ENCODE measurements at regions not wholly inside any gene's neighbourhood (a gene's known extent, or its start where the extent isn't known, plus 50 kb on each side); places are given as distances from the start of the nearest gene placed in this dataset.

DNA sequence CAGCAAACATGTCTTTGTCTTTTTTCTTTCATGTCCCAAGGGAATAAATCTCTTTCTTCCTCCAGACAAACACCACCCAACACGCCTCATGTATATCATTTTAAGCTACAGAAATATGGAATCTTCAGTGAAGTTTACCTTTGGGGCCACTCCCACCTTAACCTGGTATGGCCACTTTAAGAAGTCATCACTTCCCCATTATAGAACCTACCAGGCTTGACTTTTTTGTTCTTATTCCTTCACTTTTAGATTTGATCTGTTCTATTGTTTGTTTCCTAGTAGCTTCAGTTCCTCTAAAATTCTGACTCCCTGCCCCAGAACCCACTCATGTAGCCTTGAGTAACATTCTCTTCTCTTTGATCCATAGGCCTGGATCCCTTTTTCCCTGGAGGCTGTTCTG lies 226.3 kb downstream of the HLX start:
- Histone ChIP-seq H3K36me3 (ENCODE audit: low read depth, low read length) (no peaks in the 10 kb centered on the region), H3K27me3 (ENCODE audit: low read length) (no peaks in the 10 kb centered on the region), H3K27ac (ENCODE audit: low read length) (no peak overlapping the region), H3K4me1 (ENCODE audit: insufficient read depth, low read length) (peaks cover 23% of the 10 kb centered on the region), H4K20me1 (ENCODE audit: low read length) (no peaks in the 10 kb centered on the region), H3F3A (ENCODE audit: low read length, unreplicated experiment) (peaks cover 9% of the 10 kb centered on the region), H3K9me2 (replicated peaks; ENCODE audit: low read length) (no peaks in the 10 kb centered on the region), H2AFZ (ENCODE audit: low read length) (no peak overlapping the region), H3K4me2 (ENCODE audit: low read length) (no peak overlapping the region), H3K79me2 (ENCODE audit: low read length) (no peaks in the 10 kb centered on the region), H3K9me3 (ENCODE audit: low read length) (no peaks in the 10 kb centered on the region), H3K9ac (ENCODE audit: low read length) (no peak overlapping the region), H3K4me3 (ENCODE audit: low read length) (no peak overlapping the region)
- ChIA-PET CTCF (no interaction called here), POLR2A (ENCODE audit: unreplicated experiment) (no interaction called here)
- intact Hi-C loops (cut with micrococcal nuclease): no loop called here
- TF ChIP-seq, protein P1, sequence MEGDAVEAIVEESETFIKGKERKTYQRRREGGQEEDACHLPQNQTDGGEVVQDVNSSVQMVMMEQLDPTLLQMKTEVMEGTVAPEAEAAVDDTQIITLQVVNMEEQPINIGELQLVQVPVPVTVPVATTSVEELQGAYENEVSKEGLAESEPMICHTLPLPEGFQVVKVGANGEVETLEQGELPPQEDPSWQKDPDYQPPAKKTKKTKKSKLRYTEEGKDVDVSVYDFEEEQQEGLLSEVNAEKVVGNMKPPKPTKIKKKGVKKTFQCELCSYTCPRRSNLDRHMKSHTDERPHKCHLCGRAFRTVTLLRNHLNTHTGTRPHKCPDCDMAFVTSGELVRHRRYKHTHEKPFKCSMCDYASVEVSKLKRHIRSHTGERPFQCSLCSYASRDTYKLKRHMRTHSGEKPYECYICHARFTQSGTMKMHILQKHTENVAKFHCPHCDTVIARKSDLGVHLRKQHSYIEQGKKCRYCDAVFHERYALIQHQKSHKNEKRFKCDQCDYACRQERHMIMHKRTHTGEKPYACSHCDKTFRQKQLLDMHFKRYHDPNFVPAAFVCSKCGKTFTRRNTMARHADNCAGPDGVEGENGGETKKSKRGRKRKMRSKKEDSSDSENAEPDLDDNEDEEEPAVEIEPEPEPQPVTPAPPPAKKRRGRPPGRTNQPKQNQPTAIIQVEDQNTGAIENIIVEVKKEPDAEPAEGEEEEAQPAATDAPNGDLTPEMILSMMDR (conservative IDR thresholded peaks at IDR 0.05; ENCODE audit: low read depth, low read length): no peak
- TF ChIP-seq EZH2phosphoT487 (IDR thresholded peaks at IDR 0.05; ENCODE audit: borderline replicate concordance, low read length) (no peak), EZH2 (IDR thresholded peaks at IDR 0.05; ENCODE audit: low read length, unreplicated experiment) (no peak)
- DNase-seq (no peak), ATAC-seq (no peak)
- no TSS peak for BruUV-seq (replicated peaks)

DNA sequence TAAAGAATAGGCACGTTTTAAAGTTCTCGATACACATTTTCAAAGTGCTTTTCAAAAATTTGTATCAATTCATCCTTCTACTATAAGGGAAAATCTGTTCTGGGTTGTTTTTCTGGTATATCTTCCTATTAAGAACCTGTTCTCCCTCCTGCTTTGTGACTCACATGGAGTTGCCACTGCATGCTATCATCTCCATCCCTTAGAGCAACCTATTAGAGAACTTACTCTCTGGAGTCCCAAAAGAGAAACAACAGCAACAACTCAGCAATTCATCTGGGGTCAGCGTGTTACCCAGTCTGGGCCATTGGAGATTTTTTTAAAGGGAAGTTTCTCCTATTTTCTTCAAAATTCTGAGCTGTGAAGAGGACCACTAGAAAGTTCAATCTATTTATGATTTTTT lies 227.4 kb downstream of the HLX start:
- ATAC-seq: no peak
- intact Hi-C loops (cut with micrococcal nuclease): no loop called here
- CTCF ChIA-PET: no interaction called here

DNA sequence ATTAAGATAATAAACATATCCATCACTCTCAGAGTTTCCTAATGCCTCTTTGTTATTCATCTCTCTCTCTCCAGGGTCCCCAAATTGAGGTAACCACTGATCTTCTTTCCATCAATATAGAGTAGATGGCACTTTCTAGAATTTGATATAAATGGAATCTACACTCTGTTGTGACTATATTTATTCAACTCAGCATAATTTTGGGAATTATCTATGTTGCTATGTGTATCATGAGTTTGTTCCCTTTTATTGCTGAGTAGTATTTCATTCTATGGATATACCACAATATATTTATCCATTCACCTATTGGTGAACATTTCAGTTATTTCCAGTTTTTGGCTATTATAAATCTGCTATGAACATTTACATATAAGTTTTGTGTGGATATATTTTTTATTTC lies 230.7 kb downstream of the HLX start:
- H3K9me3 ChIP-seq (ENCODE audit: low read length): no peaks in the 10 kb centered on the region
- H4K20me1 ChIP-seq (ENCODE audit: low read length): no peaks in the 10 kb centered on the region
- TF ChIP-seq, protein P1 (conservative IDR thresholded peaks at IDR 0.05; ENCODE audit: low read depth, low read length): no peak
- TF ChIP-seq EZH2phosphoT487 (IDR thresholded peaks at IDR 0.05; ENCODE audit: borderline replicate concordance, low read length) (no peak), EZH2 (IDR thresholded peaks at IDR 0.05; ENCODE audit: low read length, unreplicated experiment) (no peak)
- no peak overlapping the region for H2AFZ ChIP-seq (ENCODE audit: low read length)
- no peaks in the 10 kb centered on the region for H3F3A ChIP-seq (ENCODE audit: low read length, unreplicated experiment)
- no peaks in the 10 kb centered on the region for H3K27me3 ChIP-seq (ENCODE audit: low read length)
- no peak overlapping the region for H3K27ac ChIP-seq (ENCODE audit: low read length)
- no peak overlapping the region for H3K4me2 ChIP-seq (ENCODE audit: low read length)
- intact Hi-C loops (cut with micrococcal nuclease): no loop called here
- H3K9me2 ChIP-seq (replicated peaks; ENCODE audit: low read length): no peaks in the 10 kb centered on the region
- no peak for ATAC-seq
- H3K9ac ChIP-seq (ENCODE audit: low read length): no peak overlapping the region
- H3K4me3 ChIP-seq (ENCODE audit: low read length): no peak overlapping the region
- DNase-seq: no peak
- ChIA-PET POLR2A (ENCODE audit: unreplicated experiment) (no interaction called here), CTCF (no interaction called here)
- no peaks in the 10 kb centered on the region for H3K36me3 ChIP-seq (ENCODE audit: low read depth, low read length)
- no peaks in the 10 kb centered on the region for H3K4me1 ChIP-seq (ENCODE audit: insufficient read depth, low read length)
- H3K79me2 ChIP-seq (ENCODE audit: low read length): no peaks in the 10 kb centered on the region
- BruUV-seq (replicated peaks): no TSS peak

More for the DNA sequence above, 227.4 kb downstream of the HLX start:
- Histone ChIP-seq H3K27ac (ENCODE audit: low read length) (no peak overlapping the region), H4K20me1 (ENCODE audit: low read length) (no peaks in the 10 kb centered on the region), H3K9ac (ENCODE audit: low read length) (no peak overlapping the region), H3K4me2 (ENCODE audit: low read length) (no peak overlapping the region), H3K36me3 (ENCODE audit: low read depth, low read length) (no peaks in the 10 kb centered on the region), H3K4me1 (ENCODE audit: insufficient read depth, low read length) (peaks cover 13% of the 10 kb centered on the region), H2AFZ (ENCODE audit: low read length) (no peak overlapping the region), H3K9me2 (replicated peaks; ENCODE audit: low read length) (no peaks in the 10 kb centered on the region), H3K79me2 (ENCODE audit: low read length) (no peaks in the 10 kb centered on the region), H3K4me3 (ENCODE audit: low read length) (no peak overlapping the region), H3F3A (ENCODE audit: low read length, unreplicated experiment) (peaks cover under 1% of the 10 kb centered on the region), H3K27me3 (ENCODE audit: low read length) (no peaks in the 10 kb centered on the region), H3K9me3 (ENCODE audit: low read length) (no peaks in the 10 kb centered on the region)
- no peak for DNase-seq
- no TSS peak for BruUV-seq (replicated peaks)
- POLR2A ChIA-PET (ENCODE audit: unreplicated experiment): no interaction called here
- no peak for TF ChIP-seq EZH2 (IDR thresholded peaks at IDR 0.05; ENCODE audit: low read length, unreplicated experiment)
- TF ChIP-seq EZH2phosphoT487 (IDR thresholded peaks at IDR 0.05; ENCODE audit: borderline replicate concordance, low read length): no peak
- TF ChIP-seq, protein P1 (conservative IDR thresholded peaks at IDR 0.05; ENCODE audit: low read depth, low read length): no peak

All from PC-3 (cell line).